ENCODE measurements at regions not wholly inside any gene's neighbourhood (a gene's known extent, or its start where the extent isn't known, plus 50 kb on each side); places are given as distances from the start of the nearest gene placed in this dataset.

DNA sequence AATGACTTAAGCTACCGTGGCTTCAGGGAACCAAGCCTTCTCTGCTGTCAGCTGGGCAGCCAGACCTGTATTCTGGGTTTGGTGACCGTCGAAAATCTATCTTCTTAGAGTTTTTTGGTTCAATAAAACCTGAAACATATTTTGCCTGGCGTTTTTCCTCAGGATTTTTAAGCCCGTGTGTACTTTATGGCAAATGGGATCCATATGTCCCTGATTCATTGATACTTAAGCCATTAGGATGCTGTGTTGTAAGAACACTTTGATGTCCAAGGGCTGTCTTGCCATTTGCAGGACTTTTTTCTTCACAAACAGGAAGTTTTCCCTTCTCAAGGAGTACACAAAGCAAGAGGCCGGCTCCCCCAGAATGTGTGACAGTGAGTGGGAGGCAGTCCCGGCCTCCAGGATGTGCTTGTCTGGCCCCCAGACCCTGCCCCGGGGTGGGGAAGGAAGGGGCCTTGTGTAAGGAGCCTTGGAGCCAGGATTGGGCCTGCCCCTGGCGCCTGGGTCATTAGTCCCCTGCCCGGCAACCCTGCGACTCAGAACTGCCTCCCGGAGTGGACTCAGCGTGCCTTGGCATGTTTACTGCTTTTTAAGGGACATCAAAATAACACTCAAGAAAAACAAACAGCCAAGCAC is 83.4 kb upstream of the SMIM23 start:
- TF ChIP-seq EZH2 (IDR thresholded peaks at IDR 0.05; ENCODE audit: insufficient read depth, poor library complexity, severe bottlenecking) (no peak), EZH2phosphoT487 (IDR thresholded peaks at IDR 0.05; ENCODE audit: insufficient read depth, low read depth) (no peak)

Data from GM23248 (cell line).